ENCODE measurements at regions not wholly inside any gene's neighbourhood (a gene's known extent, or its start where the extent isn't known, plus 50 kb on each side); places are given as distances from the start of the nearest gene placed in this dataset.

DNA sequence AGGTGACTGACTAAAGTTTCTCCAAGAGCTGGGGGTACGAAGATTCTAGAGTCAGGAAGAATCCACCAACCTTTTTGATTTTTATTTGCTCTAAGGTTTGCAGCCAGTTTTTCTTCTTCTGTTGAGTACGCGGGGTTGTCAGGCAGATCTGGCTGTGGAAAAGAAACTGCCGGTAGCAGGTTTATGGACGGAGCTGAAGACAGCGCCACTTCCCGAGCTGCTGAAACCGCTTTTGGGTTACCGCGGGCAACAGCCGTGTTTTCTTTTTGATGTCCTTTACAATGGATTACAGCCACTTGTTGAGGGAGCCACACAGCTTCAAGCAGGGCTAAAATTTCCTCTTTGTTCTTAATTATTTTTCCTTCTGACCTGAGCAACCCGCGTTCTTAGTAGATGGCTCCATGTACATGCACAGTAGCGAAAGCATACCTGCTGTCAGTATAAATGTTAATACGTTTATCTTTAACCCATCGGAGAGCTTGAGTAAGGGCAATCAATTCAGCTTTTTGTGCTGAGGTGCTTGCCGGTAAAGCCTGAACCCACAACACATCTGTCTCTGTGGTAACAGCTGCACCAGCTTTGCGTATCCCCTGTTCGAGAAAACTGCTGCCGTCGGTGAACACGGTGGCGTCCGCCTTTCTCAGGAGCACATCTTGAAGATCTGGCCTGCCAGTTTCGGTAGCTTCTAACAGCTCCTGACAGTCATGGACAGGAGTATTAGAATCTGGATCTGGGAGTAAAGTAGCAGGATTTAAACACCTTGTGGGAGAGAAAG lies 674.3 kb downstream of the TMEM121 start:
- no peaks in the 10 kb centered on the region for H3K4me1 ChIP-seq
- TF ChIP-seq, protein P1, sequence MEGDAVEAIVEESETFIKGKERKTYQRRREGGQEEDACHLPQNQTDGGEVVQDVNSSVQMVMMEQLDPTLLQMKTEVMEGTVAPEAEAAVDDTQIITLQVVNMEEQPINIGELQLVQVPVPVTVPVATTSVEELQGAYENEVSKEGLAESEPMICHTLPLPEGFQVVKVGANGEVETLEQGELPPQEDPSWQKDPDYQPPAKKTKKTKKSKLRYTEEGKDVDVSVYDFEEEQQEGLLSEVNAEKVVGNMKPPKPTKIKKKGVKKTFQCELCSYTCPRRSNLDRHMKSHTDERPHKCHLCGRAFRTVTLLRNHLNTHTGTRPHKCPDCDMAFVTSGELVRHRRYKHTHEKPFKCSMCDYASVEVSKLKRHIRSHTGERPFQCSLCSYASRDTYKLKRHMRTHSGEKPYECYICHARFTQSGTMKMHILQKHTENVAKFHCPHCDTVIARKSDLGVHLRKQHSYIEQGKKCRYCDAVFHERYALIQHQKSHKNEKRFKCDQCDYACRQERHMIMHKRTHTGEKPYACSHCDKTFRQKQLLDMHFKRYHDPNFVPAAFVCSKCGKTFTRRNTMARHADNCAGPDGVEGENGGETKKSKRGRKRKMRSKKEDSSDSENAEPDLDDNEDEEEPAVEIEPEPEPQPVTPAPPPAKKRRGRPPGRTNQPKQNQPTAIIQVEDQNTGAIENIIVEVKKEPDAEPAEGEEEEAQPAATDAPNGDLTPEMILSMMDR (IDR thresholded peaks at IDR 0.05): no peak
- TF ChIP-seq POLR2A (IDR thresholded peaks at IDR 0.05): no peak
- no peaks in the 10 kb centered on the region for H3K36me3 ChIP-seq
- no peak for DNase-seq
- H3K9me3 ChIP-seq: no peaks in the 10 kb centered on the region
- WGBS, 2 donors: 84 to 89% methylated on average over 25 of the region's 25 CpGs
- H3K27ac ChIP-seq: no peak overlapping the region
- no peak overlapping the region for H3K4me3 ChIP-seq (replicated peaks in 1 of 3)
- no peaks in the 10 kb centered on the region for H3K27me3 ChIP-seq
- intact Hi-C loops (cut with DNase I): no loop called here

DNA sequence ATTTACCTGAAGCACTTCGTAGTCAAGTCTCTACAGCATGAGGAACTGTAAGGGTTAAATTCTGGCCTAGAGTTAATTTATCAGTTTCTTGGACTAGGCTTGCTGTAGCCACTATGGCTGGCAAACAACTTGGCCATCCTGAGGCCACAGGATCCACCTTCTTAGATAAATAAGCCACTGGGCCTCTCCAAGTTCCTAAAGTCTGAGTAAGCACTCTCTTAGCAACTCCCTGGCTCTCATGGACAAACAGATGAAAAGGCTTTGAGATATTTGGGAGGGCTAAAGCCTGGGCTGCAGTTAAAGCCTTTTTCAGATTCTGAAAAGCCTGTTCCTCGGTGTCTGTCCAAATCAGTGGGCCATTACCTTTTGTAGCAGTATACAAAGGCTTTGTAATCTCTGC lies 675.0 kb downstream of the TMEM121 start:
- no peaks in the 10 kb centered on the region for H3K27me3 ChIP-seq
- H3K9me3 ChIP-seq: no peaks in the 10 kb centered on the region
- no peak for DNase-seq
- H3K4me1 ChIP-seq: no peaks in the 10 kb centered on the region
- no peak overlapping the region for H3K4me3 ChIP-seq (replicated peaks in 1 of 3)
- H3K27ac ChIP-seq: no peak overlapping the region
- WGBS, 2 donors: 61 to 67% methylated on average over 2 of the region's 2 CpGs
- intact Hi-C loops (cut with DNase I): no loop called here
- no peaks in the 10 kb centered on the region for H3K36me3 ChIP-seq
- TF ChIP-seq, protein P1 (IDR thresholded peaks at IDR 0.05): no peak
- TF ChIP-seq POLR2A (IDR thresholded peaks at IDR 0.05): no peak

- TF ChIP-seq, protein P1 (IDR thresholded peaks at IDR 0.05): no peak
- TF ChIP-seq POLR2A (IDR thresholded peaks at IDR 0.05): no peak
- H3K27ac ChIP-seq: no peak overlapping the region
- 83 to 85% methylated on average over 9 of the region's 9 CpGs for WGBS, 2 donors
- no peak for DNase-seq
- intact Hi-C loops (cut with DNase I): no loop called here
- H3K9me3 ChIP-seq: no peaks in the 10 kb centered on the region
- H3K4me1 ChIP-seq: no peaks in the 10 kb centered on the region
- H3K27me3 ChIP-seq: no peaks in the 10 kb centered on the region
- H3K36me3 ChIP-seq: no peaks in the 10 kb centered on the region
- H3K4me3 ChIP-seq (replicated peaks in 1 of 3): no peak overlapping the region
Observed at GRCh38 chr14:106203438-106203837, 677.1 kb downstream of the TMEM121 start.

DNA sequence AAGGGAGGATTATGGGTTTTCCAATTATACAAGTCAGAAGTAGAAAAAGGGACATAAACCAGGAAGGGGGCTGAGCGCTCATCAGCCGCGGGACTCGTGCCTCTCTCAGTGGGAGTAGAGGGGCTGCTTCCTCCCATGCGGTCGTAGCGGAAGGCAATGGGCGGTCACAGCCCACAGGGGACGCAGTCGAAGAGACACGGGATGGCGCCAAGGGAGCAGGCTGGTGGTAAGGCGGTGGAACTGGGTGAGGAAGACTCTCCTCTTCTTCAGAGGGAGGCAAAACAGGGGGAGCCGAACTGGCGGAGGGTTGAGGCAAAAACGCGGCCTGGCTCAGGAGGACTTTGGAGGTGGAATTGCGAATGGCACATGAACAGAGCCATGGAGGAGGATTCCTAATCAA lies 677.7 kb downstream of the TMEM121 start:
- TF ChIP-seq, protein P1 (IDR thresholded peaks at IDR 0.05): no peak
- TF ChIP-seq POLR2A (IDR thresholded peaks at IDR 0.05): no peak
- H3K36me3 ChIP-seq: no peaks in the 10 kb centered on the region
- no peak overlapping the region for H3K27ac ChIP-seq
- H3K27me3 ChIP-seq: no peaks in the 10 kb centered on the region
- no peak overlapping the region for H3K4me3 ChIP-seq (replicated peaks in 1 of 3)
- 82 to 89% methylated on average over 18 of the region's 18 CpGs for WGBS, 2 donors
- no peaks in the 10 kb centered on the region for H3K4me1 ChIP-seq
- no peaks in the 10 kb centered on the region for H3K9me3 ChIP-seq
- no peak for DNase-seq
- intact Hi-C loops (cut with DNase I): no loop called here

DNA sequence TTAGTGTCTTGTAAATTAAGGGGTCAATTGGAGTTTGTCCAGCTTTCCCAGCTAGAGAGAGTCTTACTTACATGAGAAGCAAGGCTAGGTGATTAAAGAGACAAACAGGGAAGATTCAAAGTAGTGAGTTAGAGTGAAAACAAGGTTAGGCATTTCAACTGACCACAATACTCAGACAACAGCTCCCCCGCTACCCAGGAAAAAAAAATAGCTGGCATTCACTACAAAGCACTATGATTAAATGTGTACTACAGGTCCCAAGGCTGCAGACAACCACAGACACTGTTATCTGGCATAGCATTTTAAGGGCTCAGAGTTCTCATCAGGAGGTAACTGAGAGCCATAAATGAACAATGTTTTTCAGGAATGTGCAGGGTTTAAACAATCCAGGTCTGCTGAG lies 680.9 kb downstream of the TMEM121 start:
- DNase-seq: no peak
- Histone ChIP-seq H3K4me1 (no peaks in the 10 kb centered on the region), H3K27me3 (no peaks in the 10 kb centered on the region), H3K27ac (no peak overlapping the region), H3K4me3 (replicated peaks in 1 of 3) (no peak overlapping the region), H3K36me3 (no peaks in the 10 kb centered on the region), H3K9me3 (no peaks in the 10 kb centered on the region)
- intact Hi-C loops (cut with DNase I): no loop called here
- TF ChIP-seq POLR2A (IDR thresholded peaks at IDR 0.05): no peak
- TF ChIP-seq, protein P1 (IDR thresholded peaks at IDR 0.05): no peak
- WGBS, 2 donors: 52 to 81% methylated on average over 1 of the region's 1 CpG
